ENCODE measurements at regions not wholly inside any gene's neighbourhood (a gene's known extent, or its start where the extent isn't known, plus 50 kb on each side); places are given as distances from the start of the nearest gene placed in this dataset.

GRCh38 chr1:36653850-36654249 lies 171.1 kb upstream of the CSF3R start:
- no peak for TF ChIP-seq CTCF (conservative IDR thresholded peaks at IDR 0.05; ENCODE audit: low read depth, low read length)
- TF ChIP-seq POLR2A (IDR thresholded peaks at IDR 0.05; ENCODE audit: low read depth, low read length) = no peak
- TF ChIP-seq SMC3 (IDR thresholded peaks at IDR 0.05; ENCODE audit: low read depth, low read length) = no peak
- TF ChIP-seq USF2 (IDR thresholded peaks at IDR 0.05; ENCODE audit: low read depth, low read length) = no peak
- TF ChIP-seq RAD21 (IDR thresholded peaks at IDR 0.05; ENCODE audit: low read length) = no peak
- TF ChIP-seq CHD1 (IDR thresholded peaks at IDR 0.05; ENCODE audit: low read depth, low read length) = no peak
- TF ChIP-seq CEBPB (IDR thresholded peaks at IDR 0.05; ENCODE audit: low read depth, low read length) = no peak
- TF ChIP-seq ELK1 (IDR thresholded peaks at IDR 0.05; ENCODE audit: borderline replicate concordance, low read depth, low read length) = no peak
- no peak for TF ChIP-seq BHLHE40 (IDR thresholded peaks at IDR 0.05; ENCODE audit: low read depth, low read length)
- no peak for TF ChIP-seq RFX5 (IDR thresholded peaks at IDR 0.05; ENCODE audit: low read depth, low read length)

Data from IMR-90 (cell line).